Body of pancreas (tissue), 4 donors: ENCODE measurements at regions not wholly inside any gene's neighbourhood (a gene's known extent, or its start where the extent isn't known, plus 50 kb on each side); places are given as distances from the start of the nearest gene placed in this dataset.

Source experiments
- POLR2A ChIP-seq, 3 donors: fragments of 450-650 bp; IDR thresholded peaks; one replicate each; pipeline ENCODE4 v1.6.1; 2016; ENCODE audit warnings: antibody characterized with exemption in 3 of 3, mild to moderate bottlenecking in 2 of 3
- TF ChIP-seq, protein P1 (sequence below), 7 experiments: fragments of 450-650 bp in 4 of 7; fragments of 200-600 bp in 3 of 7; sonication (generic) in 3 of 7; IDR thresholded peaks; one replicate each; pipeline ENCODE4 v1.5.1; 2016 to 2019; ENCODE audit warnings: antibody characterized with exemption in 7 of 7

DNA sequence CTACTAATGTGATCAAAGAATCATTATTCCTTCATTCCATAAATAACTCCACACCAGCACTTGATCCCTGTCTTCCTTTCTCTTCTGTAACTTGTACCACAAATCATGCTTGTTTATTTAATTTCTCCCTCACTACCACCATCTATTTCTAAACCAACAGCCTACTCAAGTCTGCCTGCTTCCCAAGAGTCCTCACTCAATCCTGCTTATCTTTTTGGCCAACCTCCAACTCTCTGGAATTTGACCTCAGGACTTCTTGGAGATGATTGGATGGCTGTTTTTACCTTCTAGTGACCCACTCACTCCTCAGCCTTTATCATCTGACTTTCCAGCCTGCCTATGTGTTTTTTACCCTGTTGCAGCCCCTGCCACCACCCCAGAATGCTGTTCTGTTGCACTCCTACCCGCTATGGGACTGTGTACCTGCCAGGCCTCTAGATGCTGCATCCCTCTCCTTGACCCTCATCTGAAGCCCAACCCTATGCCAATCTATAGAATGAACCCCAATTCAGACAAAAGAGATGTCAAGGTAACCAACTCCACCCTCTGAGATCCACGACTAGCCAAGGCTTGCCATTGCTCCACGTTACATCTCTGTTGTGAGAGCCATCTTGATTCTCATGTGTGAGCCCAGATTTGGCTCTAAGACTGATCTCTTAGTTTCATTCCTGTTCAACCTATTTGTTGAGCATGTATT, 150.2 kb upstream of the PLEKHG7 start:
- TF ChIP-seq, protein P1, sequence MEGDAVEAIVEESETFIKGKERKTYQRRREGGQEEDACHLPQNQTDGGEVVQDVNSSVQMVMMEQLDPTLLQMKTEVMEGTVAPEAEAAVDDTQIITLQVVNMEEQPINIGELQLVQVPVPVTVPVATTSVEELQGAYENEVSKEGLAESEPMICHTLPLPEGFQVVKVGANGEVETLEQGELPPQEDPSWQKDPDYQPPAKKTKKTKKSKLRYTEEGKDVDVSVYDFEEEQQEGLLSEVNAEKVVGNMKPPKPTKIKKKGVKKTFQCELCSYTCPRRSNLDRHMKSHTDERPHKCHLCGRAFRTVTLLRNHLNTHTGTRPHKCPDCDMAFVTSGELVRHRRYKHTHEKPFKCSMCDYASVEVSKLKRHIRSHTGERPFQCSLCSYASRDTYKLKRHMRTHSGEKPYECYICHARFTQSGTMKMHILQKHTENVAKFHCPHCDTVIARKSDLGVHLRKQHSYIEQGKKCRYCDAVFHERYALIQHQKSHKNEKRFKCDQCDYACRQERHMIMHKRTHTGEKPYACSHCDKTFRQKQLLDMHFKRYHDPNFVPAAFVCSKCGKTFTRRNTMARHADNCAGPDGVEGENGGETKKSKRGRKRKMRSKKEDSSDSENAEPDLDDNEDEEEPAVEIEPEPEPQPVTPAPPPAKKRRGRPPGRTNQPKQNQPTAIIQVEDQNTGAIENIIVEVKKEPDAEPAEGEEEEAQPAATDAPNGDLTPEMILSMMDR (IDR thresholded peaks at IDR 0.05): no peak
- TF ChIP-seq POLR2A (IDR thresholded peaks at IDR 0.05): no peak
